Ishikawa (cell line): ENCODE measurements at regions not wholly inside any gene's neighbourhood (a gene's known extent, or its start where the extent isn't known, plus 50 kb on each side); places are given as distances from the start of the nearest gene placed in this dataset.

Experiments used
- CEBPB ChIP-seq: IDR thresholded peaks from 2 replicates; pipeline ENCODE4 v1.6.1; 2012
- CREB1 ChIP-seq: IDR thresholded peaks from 2 replicates; pipeline ENCODE4 v1.6.1; 2012; ENCODE audit warnings: low read depth
- EP300 ChIP-seq: IDR thresholded peaks from 2 replicates; pipeline ENCODE4 v1.6.1; 2012; ENCODE audit warnings: borderline replicate concordance
- FOXM1 ChIP-seq: IDR thresholded peaks from 2 replicates; pipeline ENCODE4 v1.6.1; 2012; ENCODE audit warnings: low read depth, borderline replicate concordance
- NFIC ChIP-seq: IDR thresholded peaks from 2 replicates; pipeline ENCODE4 v1.6.1; 2012
- RAD21 ChIP-seq: IDR thresholded peaks from 2 replicates; pipeline ENCODE4 v1.6.1; 2012; ENCODE audit warnings: low read depth
- TAF1 ChIP-seq: IDR thresholded peaks from 2 replicates; pipeline ENCODE4 v1.6.1; 2012; ENCODE audit warnings: low read depth, mild to moderate bottlenecking
- TCF12 ChIP-seq: IDR thresholded peaks from 2 replicates; pipeline ENCODE4 v1.6.1; 2012; ENCODE audit warnings: low read depth
- YY1 ChIP-seq: IDR thresholded peaks from 2 replicates; pipeline ENCODE4 v1.6.1; 2012; ENCODE audit warnings: low read depth
- ZBTB7A ChIP-seq: IDR thresholded peaks from 2 replicates; pipeline ENCODE4 v1.6.1; 2012; ENCODE audit warnings: low read depth
- TF ChIP-seq, protein P1 (sequence below): IDR thresholded peaks from 2 replicates; pipeline ENCODE4 v1.6.1; 2012
- TF ChIP-seq, protein P2 (sequence below): IDR thresholded peaks from 2 replicates; pipeline ENCODE4 v1.6.1; 2012
- TF ChIP-seq, protein P3 (sequence below): IDR thresholded peaks from 2 replicates; pipeline ENCODE4 v1.6.1; 2012; ENCODE audit warnings: low read depth, mild to moderate bottlenecking

DNA sequence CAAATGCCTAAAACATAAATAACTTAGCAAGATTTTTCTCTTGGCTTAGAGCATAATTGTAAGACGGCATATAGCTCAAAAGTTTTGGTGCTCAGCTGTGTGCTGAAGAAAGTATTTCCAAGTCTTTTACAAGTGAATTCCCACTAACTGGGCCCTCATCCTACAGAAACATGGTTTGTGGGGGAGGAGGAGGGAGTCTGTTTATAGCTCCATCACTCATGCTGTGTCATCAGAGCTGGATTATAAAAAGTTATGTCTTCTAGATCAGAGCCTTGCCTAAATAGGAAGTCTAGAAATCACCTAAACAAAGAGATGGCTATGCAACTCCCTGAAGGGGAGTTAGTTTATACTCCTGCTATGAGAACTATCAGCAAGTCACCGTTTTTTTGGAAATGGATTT lies 65.9 kb upstream of the OTOGL start:
- TF ChIP-seq ZBTB7A (no peak), TAF1 (no peak), EP300 (no peak), CEBPB (no peak), RAD21 (no peak), FOXM1 (no peak), TCF12 (no peak), CREB1 (no peak), YY1 (no peak), NFIC (no peak)
- TF ChIP-seq, protein P1, sequence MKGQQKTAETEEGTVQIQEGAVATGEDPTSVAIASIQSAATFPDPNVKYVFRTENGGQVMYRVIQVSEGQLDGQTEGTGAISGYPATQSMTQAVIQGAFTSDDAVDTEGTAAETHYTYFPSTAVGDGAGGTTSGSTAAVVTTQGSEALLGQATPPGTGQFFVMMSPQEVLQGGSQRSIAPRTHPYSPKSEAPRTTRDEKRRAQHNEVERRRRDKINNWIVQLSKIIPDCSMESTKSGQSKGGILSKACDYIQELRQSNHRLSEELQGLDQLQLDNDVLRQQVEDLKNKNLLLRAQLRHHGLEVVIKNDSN = no peak
- TF ChIP-seq, protein P2, sequence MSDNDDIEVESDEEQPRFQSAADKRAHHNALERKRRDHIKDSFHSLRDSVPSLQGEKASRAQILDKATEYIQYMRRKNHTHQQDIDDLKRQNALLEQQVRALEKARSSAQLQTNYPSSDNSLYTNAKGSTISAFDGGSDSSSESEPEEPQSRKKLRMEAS = no peak
- TF ChIP-seq, protein P3, sequence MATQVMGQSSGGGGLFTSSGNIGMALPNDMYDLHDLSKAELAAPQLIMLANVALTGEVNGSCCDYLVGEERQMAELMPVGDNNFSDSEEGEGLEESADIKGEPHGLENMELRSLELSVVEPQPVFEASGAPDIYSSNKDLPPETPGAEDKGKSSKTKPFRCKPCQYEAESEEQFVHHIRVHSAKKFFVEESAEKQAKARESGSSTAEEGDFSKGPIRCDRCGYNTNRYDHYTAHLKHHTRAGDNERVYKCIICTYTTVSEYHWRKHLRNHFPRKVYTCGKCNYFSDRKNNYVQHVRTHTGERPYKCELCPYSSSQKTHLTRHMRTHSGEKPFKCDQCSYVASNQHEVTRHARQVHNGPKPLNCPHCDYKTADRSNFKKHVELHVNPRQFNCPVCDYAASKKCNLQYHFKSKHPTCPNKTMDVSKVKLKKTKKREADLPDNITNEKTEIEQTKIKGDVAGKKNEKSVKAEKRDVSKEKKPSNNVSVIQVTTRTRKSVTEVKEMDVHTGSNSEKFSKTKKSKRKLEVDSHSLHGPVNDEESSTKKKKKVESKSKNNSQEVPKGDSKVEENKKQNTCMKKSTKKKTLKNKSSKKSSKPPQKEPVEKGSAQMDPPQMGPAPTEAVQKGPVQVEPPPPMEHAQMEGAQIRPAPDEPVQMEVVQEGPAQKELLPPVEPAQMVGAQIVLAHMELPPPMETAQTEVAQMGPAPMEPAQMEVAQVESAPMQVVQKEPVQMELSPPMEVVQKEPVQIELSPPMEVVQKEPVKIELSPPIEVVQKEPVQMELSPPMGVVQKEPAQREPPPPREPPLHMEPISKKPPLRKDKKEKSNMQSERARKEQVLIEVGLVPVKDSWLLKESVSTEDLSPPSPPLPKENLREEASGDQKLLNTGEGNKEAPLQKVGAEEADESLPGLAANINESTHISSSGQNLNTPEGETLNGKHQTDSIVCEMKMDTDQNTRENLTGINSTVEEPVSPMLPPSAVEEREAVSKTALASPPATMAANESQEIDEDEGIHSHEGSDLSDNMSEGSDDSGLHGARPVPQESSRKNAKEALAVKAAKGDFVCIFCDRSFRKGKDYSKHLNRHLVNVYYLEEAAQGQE = no peak
